Suprapubic skin (tissue), 4 donors: ENCODE measurements at regions not wholly inside any gene's neighbourhood (a gene's known extent, or its start where the extent isn't known, plus 50 kb on each side); places are given as distances from the start of the nearest gene placed in this dataset.

Source experiments
- CTCF ChIP-seq, 2 donors: fragments of 200-600 bp in 1 of 2; fragments of 450-650 bp in 1 of 2; sonication (generic) in 1 of 2; IDR thresholded peaks; one replicate each; pipeline ENCODE4 v1.5.1; 2016 to 2019; ENCODE audit warnings: antibody characterized with exemption in 2 of 2, mild to moderate bottlenecking in 1 of 2, moderate library complexity in 1 of 2
- EP300 ChIP-seq: sonication (generic); formaldehyde crosslinking; IDR thresholded peaks from one replicate; pipeline ENCODE4 v1.6.1; 2017; ENCODE audit warnings: antibody characterized with exemption
- POLR2A ChIP-seq, 2 donors: fragments of 450-650 bp; IDR thresholded peaks; one replicate each; pipeline ENCODE4 v1.6.1; 2017; ENCODE audit warnings: antibody characterized with exemption in 2 of 2, mild to moderate bottlenecking in 2 of 2, moderate library complexity in 2 of 2
- POLR2AphosphoS5 ChIP-seq, 3 donors: sonication (generic); formaldehyde crosslinking; IDR thresholded peaks; one replicate each; pipeline ENCODE4 v1.6.1; 2017; ENCODE audit warnings: antibody characterized with exemption in 3 of 3

- TF ChIP-seq CTCF (IDR thresholded peaks at IDR 0.05) = no peak
- TF ChIP-seq POLR2A (IDR thresholded peaks at IDR 0.05) = no peak
- no peak for TF ChIP-seq POLR2AphosphoS5 (IDR thresholded peaks at IDR 0.05)
- no peak for TF ChIP-seq EP300
Observed at GRCh38 chr13:88376760-88377388, 705.7 kb downstream of the SLITRK5 start.
